Activated naive CD4-positive, alpha-beta T cell treated with anti-CD3 and anti-CD28 coated beads, Interleukin-2, amount 50 U/mL, for 72 hours (primary cell): ENCODE measurements at regions not wholly inside any gene's neighbourhood (a gene's known extent, or its start where the extent isn't known, plus 50 kb on each side); places are given as distances from the start of the nearest gene placed in this dataset.
"Not testable (repeated sequence)": the region's sequence is repeated elsewhere in the genome, so short reads cannot be mapped to it uniquely, and the experiment has no call there.

Experiments used
- ATAC-seq, 2 donors: fragments of 150-1000 bp; cut with Tn5 transposase; 2 replicates each; pipeline ENCODE4 v1.10.0; 2021; ENCODE audit warnings: mild to moderate bottlenecking in 2 of 2, moderate library complexity in 2 of 2
- DNase-seq, 2 donors: peaks; one replicate each; pipeline ENCODE4 v3.0.0; 2021 to 2022; ENCODE audit warnings: low spot score in 2 of 2
- H3K27ac Mint-ChIP-seq, 2 donors: one replicate each; pipeline ENCODE4 v1.8.0; 2022; ENCODE audit warnings: mild to moderate bottlenecking in 2 of 2, mixed read lengths in 2 of 2
- H3K36me3 Mint-ChIP-seq, 2 donors: one replicate each; pipeline ENCODE4 v1.8.0; 2022; ENCODE audit warnings: mixed read lengths in 2 of 2
- H3K9me3 Mint-ChIP-seq, 2 donors: one replicate each; pipeline ENCODE4 v1.8.0; 2022; ENCODE audit warnings: mixed read lengths in 2 of 2

DNA sequence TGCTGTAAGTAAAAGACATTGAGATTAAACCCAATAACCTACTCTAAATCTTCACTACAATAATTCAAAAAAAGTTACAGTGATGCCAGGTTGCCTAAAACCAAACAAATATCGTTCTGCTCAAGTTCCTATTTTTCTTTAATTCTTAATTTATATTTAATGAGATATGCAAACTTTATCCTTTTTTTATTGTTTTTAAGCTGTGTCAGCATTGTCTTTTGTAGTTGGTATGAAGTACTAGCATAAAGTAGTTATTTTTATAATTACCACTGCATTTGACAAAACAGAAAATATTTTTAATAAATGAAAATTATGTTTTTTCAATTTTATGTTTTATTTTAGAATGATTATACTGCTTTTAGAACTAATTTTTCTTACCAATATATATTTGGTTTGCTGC is 1431.1 kb upstream of the PCDH7 start:
- Mint-ChIP-seq H3K36me3 (no peaks in the 10 kb centered on the region), H3K9me3 (peaks cover 11% of the 10 kb centered on the region in 2 donors), H3K27ac (no peak overlapping the region)
- no peak for ATAC-seq
- DNase-seq: no peak

DNA sequence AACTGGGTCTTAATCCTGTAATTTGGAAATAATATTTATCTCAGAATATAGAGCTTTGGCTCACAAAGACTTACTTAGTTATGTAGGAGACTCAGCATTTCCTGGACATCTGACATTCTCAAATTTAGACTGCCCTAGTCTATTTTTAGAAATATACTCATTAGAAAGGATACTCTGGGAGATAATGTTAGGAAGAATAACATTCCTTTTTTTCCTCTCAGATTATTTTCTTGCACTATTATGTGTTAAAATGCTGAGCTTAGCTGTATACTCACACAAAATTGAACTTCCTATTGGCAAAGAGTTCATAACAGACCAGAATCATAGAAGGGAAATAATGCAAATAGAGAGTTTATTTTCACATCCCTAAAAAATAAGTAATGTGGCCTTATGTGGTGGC is 1424.9 kb upstream of the PCDH7 start:
- Mint-ChIP-seq H3K36me3 (no peaks in the 10 kb centered on the region), H3K9me3 (peaks cover 0 to 7% of the 10 kb centered on the region in 2 donors), H3K27ac (no peak overlapping the region)
- ATAC-seq (no peak), DNase-seq (no peak)

DNA sequence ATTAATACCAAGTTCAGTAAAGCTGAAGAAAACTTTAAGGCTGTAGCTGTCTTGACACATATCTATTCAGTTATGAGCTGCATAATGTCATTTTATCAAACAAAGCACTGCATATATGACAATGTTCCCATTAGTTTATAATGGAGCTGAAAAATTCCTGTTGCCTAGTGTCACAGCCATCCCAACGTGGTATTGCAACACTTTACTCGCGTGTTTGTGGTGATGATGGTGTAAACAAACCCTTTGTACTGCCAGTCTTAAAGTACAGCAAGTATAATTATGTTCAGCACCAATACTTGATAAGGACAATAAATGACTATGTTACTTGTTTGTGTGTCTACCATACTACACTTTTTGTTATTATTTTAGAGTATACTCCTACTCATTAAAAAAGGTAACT is 1415.6 kb upstream of the PCDH7 start:
- peaks cover 7 to 24% of the 10 kb centered on the region in 2 donors for H3K9me3 Mint-ChIP-seq
- H3K36me3 Mint-ChIP-seq: no peaks in the 10 kb centered on the region
- DNase-seq: no peak
- no peak overlapping the region for H3K27ac Mint-ChIP-seq
- ATAC-seq: no peak

DNA sequence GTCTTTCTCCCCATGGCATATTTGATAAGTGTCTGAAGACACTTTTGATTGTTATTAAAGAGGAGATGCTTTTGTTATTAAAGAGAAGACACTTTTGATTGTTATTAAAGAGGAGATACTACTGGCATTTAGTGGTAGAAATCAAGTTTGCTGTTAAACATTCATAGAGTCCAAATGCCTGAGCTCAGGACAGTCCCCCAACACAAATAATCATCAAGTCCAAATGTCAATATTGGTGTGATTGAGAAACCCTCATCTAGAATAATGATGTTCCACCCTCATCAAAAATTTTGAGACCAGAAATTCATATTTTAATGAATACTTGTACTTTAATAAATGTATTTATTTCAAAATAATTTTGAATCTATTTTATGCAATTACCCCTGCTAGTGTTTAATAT is 1412.9 kb upstream of the PCDH7 start:
- peaks cover 10 to 22% of the 10 kb centered on the region in 2 donors for H3K9me3 Mint-ChIP-seq
- ATAC-seq (no peak), DNase-seq (no peak)
- H3K27ac Mint-ChIP-seq: no peak overlapping the region
- no peaks in the 10 kb centered on the region for H3K36me3 Mint-ChIP-seq

DNA sequence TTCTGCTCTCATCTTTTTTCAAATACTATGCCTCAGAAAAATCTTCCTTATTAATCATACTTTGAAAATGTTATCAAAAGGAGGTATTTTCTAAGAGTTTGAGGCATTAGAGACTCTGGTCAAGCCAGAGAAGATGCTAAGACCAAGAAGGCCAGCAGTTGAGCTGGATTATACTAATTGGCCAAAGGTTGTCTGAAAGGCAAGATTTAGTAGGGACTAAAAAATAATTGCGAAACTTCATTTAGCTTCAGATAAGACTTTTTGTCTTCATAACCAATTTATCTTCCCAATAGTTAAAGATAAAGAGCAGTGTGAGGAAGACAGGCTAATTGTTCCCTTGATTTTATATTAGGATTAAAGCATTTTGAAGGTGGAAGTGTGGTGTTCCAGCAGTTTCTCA is 1412.4 kb upstream of the PCDH7 start:
- Mint-ChIP-seq H3K36me3 (no peaks in the 10 kb centered on the region), H3K9me3 (peaks cover 14 to 23% of the 10 kb centered on the region in 2 donors)
- ATAC-seq: no peak

DNA sequence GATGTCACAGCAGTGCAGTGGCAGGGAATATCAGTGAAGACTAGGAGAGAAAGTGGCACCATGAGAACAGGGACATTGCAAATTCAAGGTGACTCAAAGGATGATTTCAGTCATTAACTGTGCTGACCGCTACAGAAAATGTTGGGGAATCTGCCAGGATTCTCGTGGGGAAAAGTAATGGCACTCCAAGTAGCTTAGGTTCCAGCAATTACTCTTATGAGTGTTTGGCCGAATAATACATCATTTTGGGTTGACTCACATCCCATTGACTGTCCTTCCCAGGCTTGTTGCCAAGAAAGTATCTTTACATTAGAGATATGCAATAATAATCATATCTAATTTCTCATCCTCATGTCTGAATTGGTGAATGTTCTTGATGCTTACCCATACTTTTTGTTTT is 1411.1 kb upstream of the PCDH7 start:
- Mint-ChIP-seq H3K9me3 (peaks cover 14 to 23% of the 10 kb centered on the region in 2 donors), H3K36me3 (no peaks in the 10 kb centered on the region), H3K27ac (no peak overlapping the region)
- DNase-seq: no peak
- no peak for ATAC-seq

More for the DNA sequence above, 1412.4 kb upstream of the PCDH7 start:
- no peak for DNase-seq
- H3K27ac Mint-ChIP-seq: no peak overlapping the region

DNA sequence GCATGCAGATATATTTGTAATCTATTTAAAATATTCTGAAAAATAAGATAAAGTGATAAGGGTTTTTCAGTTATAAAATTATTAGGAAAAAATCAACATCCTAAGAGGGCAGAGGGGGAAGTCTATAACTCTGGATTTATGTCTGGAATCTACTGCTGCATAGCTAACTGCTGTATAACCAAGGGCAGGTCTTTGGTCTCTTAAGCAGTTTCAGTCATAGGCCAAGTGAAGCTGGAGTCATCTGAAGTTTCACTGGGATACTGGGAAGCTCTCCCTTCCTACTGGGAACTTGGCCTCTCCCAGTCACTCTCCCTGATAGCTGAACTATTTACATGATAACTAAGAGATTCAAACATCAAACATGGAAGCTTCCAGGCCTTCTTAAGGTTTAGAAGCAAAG is 1409.9 kb upstream of the PCDH7 start:
- Mint-ChIP-seq H3K36me3 (no peaks in the 10 kb centered on the region), H3K9me3 (peaks cover 14 to 23% of the 10 kb centered on the region in 2 donors), H3K27ac (no peak overlapping the region)
- DNase-seq (no peak), ATAC-seq (no peak)

DNA sequence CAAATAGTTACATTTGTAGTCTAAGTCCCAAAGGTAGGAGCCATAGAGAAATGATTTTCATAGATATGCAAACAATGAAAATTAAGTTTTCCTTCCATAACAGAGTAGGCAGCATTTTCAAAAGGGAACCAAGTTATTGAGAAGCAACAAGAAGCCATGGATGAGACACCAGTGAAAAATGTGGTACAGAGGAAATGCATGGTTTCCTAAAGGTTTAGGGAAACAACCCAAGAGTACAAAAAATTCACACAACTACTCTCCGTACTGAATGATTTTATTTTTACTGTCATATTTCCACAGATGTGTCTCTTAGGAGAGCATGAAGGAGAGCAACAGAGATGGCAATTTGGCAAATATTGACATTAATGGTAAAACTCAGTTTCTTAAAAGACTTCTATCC is 1408.9 kb upstream of the PCDH7 start:
- ATAC-seq: no peak
- no peak for DNase-seq
- H3K27ac Mint-ChIP-seq: no peak overlapping the region
- H3K36me3 Mint-ChIP-seq: no peaks in the 10 kb centered on the region
- peaks cover 14 to 18% of the 10 kb centered on the region in 2 donors for H3K9me3 Mint-ChIP-seq

DNA sequence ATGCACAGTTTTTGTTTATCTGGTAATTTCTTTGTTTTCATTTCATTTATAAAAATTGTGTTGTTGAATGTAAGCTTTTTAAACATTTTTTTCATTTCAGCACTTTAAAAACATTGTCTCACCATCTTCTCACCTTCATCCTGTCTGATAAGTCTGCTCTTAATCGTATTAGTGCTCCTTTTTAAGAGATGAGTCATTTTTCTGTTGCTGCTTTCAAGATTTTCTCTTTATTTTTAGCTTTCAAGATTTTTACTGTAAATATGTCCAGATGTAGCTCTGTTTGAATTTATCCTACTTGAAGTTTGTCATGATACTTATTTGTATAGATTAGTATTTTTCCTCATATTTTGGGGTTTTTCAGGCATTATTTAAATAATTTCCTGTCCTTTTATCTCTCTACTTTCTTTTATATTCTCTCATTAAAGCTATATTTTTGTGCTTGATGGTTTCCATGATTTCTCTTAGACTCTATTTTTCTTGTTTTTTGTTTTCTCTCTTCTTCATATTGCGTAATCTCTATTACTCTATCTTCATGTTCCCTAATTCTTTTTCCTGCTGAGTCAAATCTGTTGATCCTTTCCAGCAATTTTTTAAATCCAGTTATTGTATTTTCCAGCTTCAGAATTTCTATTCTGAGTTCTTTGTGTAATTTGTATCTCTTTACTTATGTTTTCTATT is 1400.4 kb upstream of the PCDH7 start:
- H3K36me3 Mint-ChIP-seq: peaks cover 0 to 5% of the 10 kb centered on the region in 2 donors
- H3K27ac Mint-ChIP-seq: no peak overlapping the region
- DNase-seq (no peak), ATAC-seq (no peak)
- peaks cover 14 to 16% of the 10 kb centered on the region in 2 donors for H3K9me3 Mint-ChIP-seq

DNA sequence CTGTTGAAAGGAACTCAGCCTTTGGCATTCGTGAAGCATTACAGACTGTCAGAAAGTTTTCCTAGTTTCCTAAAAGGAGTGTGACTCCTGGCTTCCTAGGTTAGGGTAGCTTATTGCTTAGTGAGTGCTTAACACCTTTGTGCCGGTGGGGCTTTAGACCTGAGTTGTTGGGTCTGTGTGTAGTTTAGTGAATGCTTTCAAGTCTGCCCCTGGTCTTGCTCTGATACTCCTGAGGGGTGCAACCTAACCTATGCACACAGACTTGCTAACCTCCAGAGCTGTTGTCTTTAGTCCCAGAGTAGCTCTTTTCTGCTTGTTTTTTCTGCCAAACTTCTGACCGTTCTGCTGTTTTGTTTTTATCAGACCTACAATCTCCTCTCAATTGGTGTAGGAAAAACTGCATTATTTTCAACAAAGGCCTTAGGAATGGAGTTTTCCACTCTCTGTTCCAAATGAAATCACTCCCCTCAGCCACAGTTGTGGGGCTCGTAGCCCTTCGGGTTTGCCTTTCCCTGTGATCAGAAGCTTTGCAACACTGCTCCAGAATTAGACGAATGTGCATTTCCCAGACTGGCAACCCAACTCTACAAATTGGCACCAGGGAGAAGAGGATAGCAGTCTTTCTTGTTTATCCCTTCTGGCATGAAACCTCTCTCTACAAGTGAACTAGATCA is 1399.1 kb upstream of the PCDH7 start:
- ATAC-seq (no peak), DNase-seq (no peak)
- Mint-ChIP-seq H3K9me3 (peaks cover 16 to 17% of the 10 kb centered on the region in 2 donors), H3K27ac (no peak overlapping the region), H3K36me3 (peaks cover 0 to 5% of the 10 kb centered on the region in 2 donors)

DNA sequence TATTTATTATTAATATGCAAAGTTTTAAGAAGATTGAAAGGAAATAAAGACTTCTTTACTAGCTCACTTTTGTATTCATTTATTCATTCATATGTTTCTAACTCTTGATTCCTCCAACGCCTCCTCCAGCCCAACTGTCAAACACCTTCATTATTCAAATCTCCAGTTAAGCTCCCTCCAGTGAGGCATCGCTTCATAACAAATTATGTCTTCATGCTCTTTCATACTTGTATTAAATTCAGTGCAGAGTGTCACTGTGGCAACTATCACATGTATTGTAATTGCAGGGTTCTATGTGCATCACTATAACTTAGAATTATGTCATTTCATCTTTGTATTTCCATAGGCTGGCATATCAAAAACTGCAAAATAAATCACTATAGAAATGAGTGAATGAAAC is 1394.2 kb upstream of the PCDH7 start:
- peaks cover 0 to 5% of the 10 kb centered on the region in 2 donors for H3K36me3 Mint-ChIP-seq
- no peak for ATAC-seq
- H3K27ac Mint-ChIP-seq: no peak overlapping the region
- peaks cover 5 to 8% of the 10 kb centered on the region in 2 donors for H3K9me3 Mint-ChIP-seq
- no peak for DNase-seq

DNA sequence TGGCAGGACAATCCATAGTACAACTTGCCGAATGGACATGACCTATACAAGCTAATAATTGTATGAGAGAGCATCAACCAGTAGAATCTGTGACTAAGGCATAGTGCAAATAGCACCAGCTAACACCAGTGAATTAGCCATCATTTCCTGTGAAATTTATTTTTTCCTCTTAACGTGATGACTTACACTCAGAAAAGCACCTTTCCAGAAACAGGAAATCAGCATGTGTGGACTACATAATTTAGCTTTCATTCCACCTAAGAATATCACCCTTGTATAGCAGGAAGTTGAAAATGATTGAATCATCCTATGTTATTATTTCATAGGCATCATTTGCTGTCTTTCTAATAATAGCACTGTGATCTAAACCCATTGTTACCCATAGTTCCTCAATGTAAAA is 1393.4 kb upstream of the PCDH7 start:
- no peak for ATAC-seq

DNA sequence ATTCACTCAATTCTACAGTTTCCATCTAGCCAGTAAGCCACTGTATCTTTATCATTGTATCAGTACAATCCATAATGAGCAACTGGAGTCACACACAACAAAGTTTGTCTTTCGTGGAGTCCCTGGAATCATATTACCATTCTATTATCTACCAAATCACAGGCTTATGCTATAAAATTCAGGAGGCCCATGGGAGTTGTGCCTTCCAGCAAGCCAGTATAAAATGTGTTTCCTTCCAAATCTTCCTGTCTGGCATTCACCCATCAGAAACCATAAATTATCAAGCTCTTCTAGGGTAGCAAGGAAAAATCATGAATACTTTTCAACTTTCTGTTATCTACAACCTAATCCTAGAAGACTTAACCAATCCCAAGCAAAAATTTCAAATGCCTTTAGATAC is 1383.3 kb upstream of the PCDH7 start:
- ATAC-seq (no peak), DNase-seq (no peak)
- Mint-ChIP-seq H3K36me3 (no peaks in the 10 kb centered on the region), H3K27ac (no peak overlapping the region), H3K9me3 (peaks cover 16 to 28% of the 10 kb centered on the region in 2 donors)

More for the DNA sequence above, 1393.4 kb upstream of the PCDH7 start:
- Mint-ChIP-seq H3K9me3 (peaks cover 4 to 5% of the 10 kb centered on the region in 2 donors), H3K36me3 (no peaks in the 10 kb centered on the region), H3K27ac (no peak overlapping the region)
- DNase-seq: no peak

DNA sequence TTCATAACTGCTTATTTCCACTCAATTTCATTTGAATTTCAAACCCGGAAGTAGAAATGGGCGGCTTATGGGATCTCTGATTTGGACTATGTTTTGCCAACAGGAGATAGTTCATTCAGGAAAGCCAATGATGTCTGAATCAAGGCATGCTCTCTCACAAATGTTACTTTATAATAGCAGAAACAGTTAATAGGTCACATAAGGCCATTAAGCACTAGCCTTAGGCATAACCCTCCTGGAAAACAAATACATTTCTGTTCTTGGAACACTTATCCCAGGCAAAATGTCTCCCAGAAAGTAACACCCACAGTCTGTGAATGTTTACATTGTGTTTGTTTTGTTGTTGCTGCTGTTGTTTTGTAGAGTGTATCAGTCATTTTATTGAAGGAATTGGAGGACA is 1347.2 kb upstream of the PCDH7 start:
- Mint-ChIP-seq H3K27ac (no peak overlapping the region), H3K9me3 (peaks cover 20 to 22% of the 10 kb centered on the region in 2 donors), H3K36me3 (peaks cover 4% of the 10 kb centered on the region in 2 donors)
- ATAC-seq (no peak), DNase-seq (no peak)

DNA sequence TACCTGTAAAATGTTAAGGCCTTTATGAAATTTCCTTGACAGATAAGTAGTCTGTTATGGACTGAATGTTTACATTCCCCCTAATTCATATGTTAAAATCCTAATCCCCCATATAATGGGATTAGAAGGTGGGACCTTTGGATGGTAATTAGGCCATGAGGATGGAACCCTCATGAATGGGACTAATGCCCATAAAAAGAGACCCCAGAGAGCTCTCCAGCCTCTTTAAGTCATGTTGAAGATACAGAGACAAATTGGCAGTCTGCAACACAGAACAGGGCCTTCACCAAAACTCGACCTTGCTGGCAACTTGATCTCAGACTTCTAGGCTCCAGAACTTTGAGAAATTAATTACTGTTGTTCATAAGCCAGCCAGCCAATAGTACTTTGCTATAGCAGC is 1344.5 kb upstream of the PCDH7 start:
- peaks cover 4% of the 10 kb centered on the region in 2 donors for H3K36me3 Mint-ChIP-seq
- ATAC-seq (no peak), DNase-seq (no peak)
- H3K27ac Mint-ChIP-seq: no peak overlapping the region
- H3K9me3 Mint-ChIP-seq: peaks cover 19 to 22% of the 10 kb centered on the region in 2 donors

DNA sequence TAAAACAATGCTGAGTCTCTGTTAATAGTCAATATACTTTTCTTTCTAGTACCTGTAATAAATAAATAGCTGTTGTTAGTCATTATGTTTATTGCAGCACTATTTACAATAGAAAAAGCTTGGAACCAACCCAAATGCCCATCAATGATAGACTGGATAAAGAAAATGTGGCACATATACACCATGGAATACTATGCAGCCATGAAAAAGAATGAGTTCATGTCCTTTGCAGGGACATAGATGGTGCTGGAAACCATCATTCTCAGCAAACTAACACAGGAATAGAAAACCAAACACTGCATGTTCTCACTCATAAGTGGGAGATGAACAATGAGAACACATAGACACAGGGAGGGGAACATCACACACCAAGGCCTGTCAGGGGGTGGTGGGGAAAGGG is 1341.9 kb upstream of the PCDH7 start:
- not testable (repeated sequence) for DNase-seq, H3K27ac Mint-ChIP-seq, H3K36me3 Mint-ChIP-seq, ATAC-seq
- H3K9me3 Mint-ChIP-seq: peaks cover 16 to 19% of the 10 kb centered on the region in 2 donors

DNA sequence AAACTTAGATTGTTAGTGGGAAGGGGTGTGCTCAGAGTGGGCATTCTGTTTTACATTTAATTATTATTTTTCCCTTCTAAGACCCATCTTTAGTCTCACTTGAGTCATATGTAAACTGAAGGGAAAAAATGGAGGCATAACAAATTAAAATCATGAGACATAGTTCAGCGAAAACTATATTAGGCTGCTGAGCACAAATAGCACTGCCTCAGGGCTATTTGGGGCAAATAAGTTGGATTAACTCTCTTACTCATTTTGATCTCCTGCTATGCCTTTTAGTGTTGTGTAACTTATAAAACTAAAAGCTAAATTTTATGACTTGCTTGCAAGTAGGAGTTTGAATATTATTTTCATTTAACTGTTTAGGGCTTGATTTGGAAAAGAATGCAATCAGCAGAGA is 1329.2 kb upstream of the PCDH7 start:
- ATAC-seq: no peak
- H3K9me3 Mint-ChIP-seq: peaks cover 19 to 31% of the 10 kb centered on the region in 2 donors
- no peak overlapping the region for H3K27ac Mint-ChIP-seq
- DNase-seq: no peak
- peaks cover 0 to 7% of the 10 kb centered on the region in 2 donors for H3K36me3 Mint-ChIP-seq

DNA sequence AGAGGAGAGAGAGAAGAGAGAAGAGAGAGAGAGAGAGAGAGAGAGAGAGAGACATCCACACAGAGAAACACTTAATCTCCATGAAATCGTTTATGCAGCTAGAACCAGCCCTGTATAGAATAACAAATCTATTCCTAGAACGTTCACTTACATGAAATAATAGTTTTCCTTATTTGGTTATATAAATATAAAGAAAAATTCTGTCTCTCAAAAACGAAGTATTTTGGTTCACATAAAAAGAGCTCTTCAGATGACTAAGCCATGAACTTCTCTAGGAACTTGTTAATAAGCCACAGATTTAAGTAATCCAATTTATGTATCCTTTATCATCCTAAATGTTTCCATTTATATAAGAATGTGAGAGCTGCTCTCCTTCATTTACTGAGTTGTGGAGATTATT is 1315.1 kb upstream of the PCDH7 start:
- Mint-ChIP-seq H3K9me3 (peaks cover 11 to 16% of the 10 kb centered on the region in 2 donors), H3K36me3 (no peaks in the 10 kb centered on the region), H3K27ac (no peak overlapping the region)
- ATAC-seq (no peak), DNase-seq (no peak)
